ENCODE measurements at regions not wholly inside any gene's neighbourhood (a gene's known extent, or its start where the extent isn't known, plus 50 kb on each side); places are given as distances from the start of the nearest gene placed in this dataset.

DNA sequence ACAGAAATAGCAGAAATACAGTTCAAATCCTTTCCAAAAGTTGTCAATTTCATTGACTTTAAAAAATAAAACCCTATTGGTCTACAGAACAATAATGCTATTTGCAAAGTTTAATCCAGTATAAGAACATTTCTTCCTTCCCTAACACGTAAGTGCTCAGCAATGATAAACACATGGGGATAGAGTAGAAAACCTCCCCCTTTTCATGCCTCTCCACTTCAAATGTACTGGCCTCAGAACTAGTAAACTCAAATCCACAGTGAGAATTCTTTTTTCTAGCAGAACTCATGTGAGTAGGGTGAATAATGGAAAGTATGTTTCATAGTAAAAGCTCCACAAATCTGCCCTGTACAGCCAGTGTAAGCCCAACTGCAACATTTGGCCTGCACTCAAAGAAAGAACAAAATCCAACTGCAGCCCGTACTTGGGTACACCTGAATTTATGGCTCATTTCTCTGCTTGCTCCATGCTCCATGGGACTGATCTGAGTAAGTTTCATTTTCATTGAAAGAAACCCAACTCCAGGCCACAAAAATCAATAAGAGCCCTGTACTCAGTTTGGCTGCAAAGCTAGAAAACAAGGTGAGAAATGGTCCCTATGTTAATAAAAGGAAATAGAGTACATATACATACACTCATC lies 115.0 kb upstream of the RMDN2 start:
- intact Hi-C loops (cut with DNase I): loop anchor here in 3 of 10 donors (5.0 to 10.0 kb wide), 3 partner anchors 133 to 285 kb away; partner anchors contain the start of gene CDC42EP3 (in 1 of the 3)
- Histone ChIP-seq H3K27me3 (no peaks in the 10 kb centered on the region), H3K36me3 (no peaks in the 10 kb centered on the region), H3K27ac (peak overlapping the region in 5 of 10 donors; percentile 21 to 63 (median 37)), H3K9me3 (no peaks in the 10 kb centered on the region), H3K4me1 (peaks cover 4 to 17% (median 8%) of the 10 kb centered on the region in 9 donors), H3K4me3 (no peak overlapping the region)
- TF ChIP-seq, protein P1, sequence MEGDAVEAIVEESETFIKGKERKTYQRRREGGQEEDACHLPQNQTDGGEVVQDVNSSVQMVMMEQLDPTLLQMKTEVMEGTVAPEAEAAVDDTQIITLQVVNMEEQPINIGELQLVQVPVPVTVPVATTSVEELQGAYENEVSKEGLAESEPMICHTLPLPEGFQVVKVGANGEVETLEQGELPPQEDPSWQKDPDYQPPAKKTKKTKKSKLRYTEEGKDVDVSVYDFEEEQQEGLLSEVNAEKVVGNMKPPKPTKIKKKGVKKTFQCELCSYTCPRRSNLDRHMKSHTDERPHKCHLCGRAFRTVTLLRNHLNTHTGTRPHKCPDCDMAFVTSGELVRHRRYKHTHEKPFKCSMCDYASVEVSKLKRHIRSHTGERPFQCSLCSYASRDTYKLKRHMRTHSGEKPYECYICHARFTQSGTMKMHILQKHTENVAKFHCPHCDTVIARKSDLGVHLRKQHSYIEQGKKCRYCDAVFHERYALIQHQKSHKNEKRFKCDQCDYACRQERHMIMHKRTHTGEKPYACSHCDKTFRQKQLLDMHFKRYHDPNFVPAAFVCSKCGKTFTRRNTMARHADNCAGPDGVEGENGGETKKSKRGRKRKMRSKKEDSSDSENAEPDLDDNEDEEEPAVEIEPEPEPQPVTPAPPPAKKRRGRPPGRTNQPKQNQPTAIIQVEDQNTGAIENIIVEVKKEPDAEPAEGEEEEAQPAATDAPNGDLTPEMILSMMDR (IDR thresholded peaks at IDR 0.05): no peak
- ATAC-seq (peak in 1 of 8 donors; percentile 39), DNase-seq (no peak)
- 53 to 54% methylated on average over 2 of the region's 2 CpGs for WGBS, 2 donors

DNA sequence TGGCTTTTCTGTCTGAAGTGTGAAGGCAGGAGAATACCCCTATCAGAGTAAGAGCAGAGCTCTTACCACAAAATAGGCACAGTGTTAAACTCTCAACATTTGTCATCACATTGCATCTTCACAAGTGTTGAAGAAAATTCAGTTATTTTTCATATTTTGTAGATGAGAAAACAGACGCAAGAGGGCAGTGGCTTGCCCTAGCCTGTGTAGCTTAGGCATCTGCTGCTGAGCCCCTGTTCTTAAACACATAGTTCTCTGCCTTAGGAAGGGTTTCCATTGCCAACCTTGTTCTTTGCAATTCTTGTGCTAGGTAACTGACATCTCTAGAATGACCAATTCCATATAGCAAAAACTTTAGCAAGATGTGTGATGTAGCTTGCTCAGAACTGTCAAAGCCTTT lies 112.7 kb upstream of the RMDN2 start:
- Histone ChIP-seq H3K27ac (no peak overlapping the region), H3K9me3 (no peaks in the 10 kb centered on the region), H3K4me3 (no peak overlapping the region), H3K4me1 (peaks cover 4 to 17% (median 8%) of the 10 kb centered on the region in 9 donors), H3K27me3 (no peaks in the 10 kb centered on the region), H3K36me3 (no peaks in the 10 kb centered on the region)
- intact Hi-C loops (cut with DNase I): loop anchor here in 1 of 10 donors (10.0 kb wide), 1 partner anchor 288 kb away; no protein-coding TSS in a partner anchor
- TF ChIP-seq, protein P1 (IDR thresholded peaks at IDR 0.05): peak in 2 of 9 donors; percentile 26 to 28
- 67 to 84% methylated on average over 1 of the region's 1 CpG for WGBS, 2 donors
- no peak for DNase-seq
- ATAC-seq: no peak

DNA sequence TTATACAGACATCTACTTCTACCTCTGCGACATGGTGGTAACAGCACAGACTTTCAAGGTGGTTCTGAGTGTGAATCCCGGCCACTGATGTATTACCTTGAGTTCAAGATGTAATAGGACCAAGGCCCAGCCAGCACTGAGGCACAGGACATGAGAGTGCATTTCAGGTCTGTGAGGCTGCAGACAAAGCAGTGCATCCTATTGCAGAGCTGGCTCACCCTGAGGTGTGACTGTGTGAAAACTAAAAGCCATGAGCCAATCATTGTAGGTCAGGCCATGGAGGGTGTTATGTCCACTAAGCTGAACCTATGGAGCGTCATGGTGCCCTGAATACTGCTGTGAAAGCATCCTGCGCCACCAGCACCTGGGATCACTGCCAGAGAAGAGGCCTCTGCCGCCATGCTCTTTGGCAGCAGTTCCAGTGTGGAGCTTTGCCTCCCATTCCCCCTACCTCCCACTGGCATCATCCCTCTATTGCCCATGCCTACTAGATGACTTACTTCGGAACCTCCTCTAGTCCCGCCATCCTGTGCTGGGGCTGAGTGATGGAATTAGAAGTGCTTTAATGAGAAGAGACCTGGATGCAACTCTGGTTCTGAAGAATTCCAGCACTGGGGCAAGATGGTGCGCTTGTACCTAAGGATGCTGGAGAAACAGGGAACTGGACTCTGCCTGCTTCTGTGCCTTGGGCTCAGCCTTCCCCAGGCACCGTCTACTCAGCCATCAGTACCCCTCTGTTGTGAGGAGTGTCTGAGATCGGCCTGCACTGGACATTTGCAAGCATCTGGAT lies 112.0 kb upstream of the RMDN2 start:
- Histone ChIP-seq H3K4me3 (no peak overlapping the region), H3K27ac (no peak overlapping the region), H3K36me3 (no peaks in the 10 kb centered on the region), H3K4me1 (peaks cover 4 to 17% (median 8%) of the 10 kb centered on the region in 9 donors), H3K9me3 (no peaks in the 10 kb centered on the region), H3K27me3 (no peaks in the 10 kb centered on the region)
- intact Hi-C loops (cut with DNase I): loop anchor here in 1 of 10 donors (10.0 kb wide), 1 partner anchor 288 kb away; no protein-coding TSS in a partner anchor
- DNase-seq: no peak
- no peak for ATAC-seq
- TF ChIP-seq, protein P1 (IDR thresholded peaks at IDR 0.05): no peak
- 95 to 97% methylated on average over 10 of the region's 10 CpGs for WGBS, 2 donors

DNA sequence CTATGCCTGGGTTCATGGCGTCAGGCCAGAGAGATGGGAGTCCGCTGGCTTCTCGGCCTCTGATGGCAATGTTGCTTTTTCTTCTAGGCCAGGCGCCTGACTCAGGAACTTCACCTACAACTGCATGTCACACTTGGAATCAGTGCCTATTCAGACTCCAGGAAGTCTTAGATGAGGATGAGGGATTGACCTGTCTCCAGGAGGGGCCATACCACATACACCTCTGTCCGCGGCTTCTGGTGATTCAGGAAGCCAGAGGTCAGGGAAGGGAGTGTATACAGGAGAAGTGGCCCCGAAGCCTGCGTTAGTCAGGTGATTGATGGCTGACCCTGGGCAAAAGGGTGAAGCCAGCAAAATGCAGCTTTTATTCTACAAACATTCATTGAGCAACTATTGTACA lies 109.1 kb upstream of the RMDN2 start:
- 90 to 94% methylated on average over 8 of the region's 8 CpGs for WGBS, 2 donors
- Histone ChIP-seq H3K27me3 (no peaks in the 10 kb centered on the region), H3K4me1 (no peaks in the 10 kb centered on the region), H3K9me3 (peaks cover 0 to 7% (median 0%) of the 10 kb centered on the region in 11 donors), H3K4me3 (no peak overlapping the region), H3K36me3 (no peaks in the 10 kb centered on the region), H3K27ac (no peak overlapping the region)
- TF ChIP-seq, protein P1 (IDR thresholded peaks at IDR 0.05): no peak
- no peak for DNase-seq
- ATAC-seq: no peak
- intact Hi-C loops (cut with DNase I): loop anchor here in 1 of 10 donors (10.0 kb wide), 1 partner anchor 291 kb away; no protein-coding TSS in a partner anchor

Data from heart right ventricle (tissue), 16 donors.